ENCODE measurements at regions not wholly inside any gene's neighbourhood (a gene's known extent, or its start where the extent isn't known, plus 50 kb on each side); places are given as distances from the start of the nearest gene placed in this dataset.
A peak's percentile ranks its signal among the peaks of the same experiment; 100 is the strongest.
"Not testable (repeated sequence)": the region's sequence is repeated elsewhere in the genome, so short reads cannot be mapped to it uniquely, and the experiment has no call there.

GRCh38 chr9:79461712-79462111 lies 110.1 kb upstream of the TLE4 start:
- no peak for DNase-seq (ENCODE audit: low spot score)

GRCh38 chr9:79465156-79465555 lies 106.6 kb upstream of the TLE4 start:
- DNase-seq (ENCODE audit: low spot score), result no peak

GRCh38 chr9:79469164-79469563 lies 102.6 kb upstream of the TLE4 start:
- DNase-seq (ENCODE audit: low spot score), result no peak

GRCh38 chr9:79470954-79471353 lies 100.8 kb upstream of the TLE4 start:
- DNase-seq (ENCODE audit: low spot score), result no peak

GRCh38 chr9:79471580-79472543 lies 99.9 kb upstream of the TLE4 start:
- peak; percentile 92 for DNase-seq (ENCODE audit: low spot score)

- DNase-seq (ENCODE audit: low spot score), result no peak
These were observed 98.1 kb upstream of the TLE4 start for GRCh38 chr9:79473704-79474103.

- DNase-seq (ENCODE audit: low spot score), result no peak
These were observed 94.4 kb upstream of the TLE4 start for GRCh38 chr9:79477241-79477840.

- DNase-seq (ENCODE audit: low spot score), result peak; percentile 91
These were observed 93.6 kb upstream of the TLE4 start for GRCh38 chr9:79477955-79478771.

GRCh38 chr9:79480639-79481038 lies 91.1 kb upstream of the TLE4 start:
- DNase-seq (ENCODE audit: low spot score), result no peak

GRCh38 chr9:79481846-79482477 lies 89.8 kb upstream of the TLE4 start:
- no peak for DNase-seq (ENCODE audit: low spot score)

GRCh38 chr9:79485258-79485657 lies 86.5 kb upstream of the TLE4 start:
- no peak for DNase-seq (ENCODE audit: low spot score)

GRCh38 chr9:79489261-79490000 lies 82.3 kb upstream of the TLE4 start:
- DNase-seq (ENCODE audit: low spot score), result peak; percentile 94

GRCh38 chr9:79490657-79491248 lies 81.0 kb upstream of the TLE4 start:
- DNase-seq (ENCODE audit: low spot score), result no peak

- no peak for DNase-seq (ENCODE audit: low spot score)
These were observed 79.4 kb upstream of the TLE4 start for GRCh38 chr9:79492092-79493009.

- DNase-seq (ENCODE audit: low spot score), result not testable (repeated sequence)
These were observed 71.4 kb upstream of the TLE4 start for GRCh38 chr9:79500196-79500864.

- no peak for DNase-seq (ENCODE audit: low spot score)
These were observed 70.2 kb upstream of the TLE4 start for GRCh38 chr9:79501546-79501945.

GRCh38 chr9:79507801-79508200 lies 64.0 kb upstream of the TLE4 start:
- DNase-seq (ENCODE audit: low spot score), result no peak

GRCh38 chr9:79512251-79512650 lies 59.5 kb upstream of the TLE4 start:
- DNase-seq (ENCODE audit: low spot score), result no peak

Data from pons (tissue), 1 donor.